ENCODE measurements at regions not wholly inside any gene's neighbourhood (a gene's known extent, or its start where the extent isn't known, plus 50 kb on each side); places are given as distances from the start of the nearest gene placed in this dataset.
A peak's percentile ranks its signal among the peaks of the same experiment; 100 is the strongest.

DNA sequence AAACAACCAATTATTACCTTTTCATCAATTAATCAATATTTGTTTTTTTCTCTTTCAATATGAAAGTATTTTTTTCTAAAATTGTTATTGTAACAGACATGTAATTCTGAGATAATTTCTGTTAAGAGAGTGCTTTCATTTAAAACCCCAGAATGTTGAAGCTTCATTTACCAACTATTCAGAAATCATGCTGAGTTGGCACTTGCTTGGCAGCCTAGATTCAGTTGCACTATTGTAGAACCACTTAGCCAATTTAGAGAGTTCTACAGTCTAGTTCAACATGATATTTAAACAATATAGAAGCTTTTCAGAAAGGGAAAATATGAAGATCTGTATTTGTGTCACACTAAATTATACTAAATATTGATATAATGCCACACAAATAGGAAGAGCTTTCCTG is 56.1 kb upstream of the NKAIN2 start:
- ATAC-seq (replicated peaks in 6 of 8) = no peak
- Histone ChIP-seq H3K4me1 (replicated peaks in 1 of 2) (no peaks in the 10 kb centered on the region), H3K27ac (no peak overlapping the region), H3K4me3 (no peak overlapping the region)
- in situ Hi-C loops (cut with MboI; ENCODE audit: low pct_unique_long_range_greater_than_20kb in 2 of 9, low sequenced_read_pairs in 9 of 9, unreplicated experiment in 9 of 9) = no loop called here

DNA sequence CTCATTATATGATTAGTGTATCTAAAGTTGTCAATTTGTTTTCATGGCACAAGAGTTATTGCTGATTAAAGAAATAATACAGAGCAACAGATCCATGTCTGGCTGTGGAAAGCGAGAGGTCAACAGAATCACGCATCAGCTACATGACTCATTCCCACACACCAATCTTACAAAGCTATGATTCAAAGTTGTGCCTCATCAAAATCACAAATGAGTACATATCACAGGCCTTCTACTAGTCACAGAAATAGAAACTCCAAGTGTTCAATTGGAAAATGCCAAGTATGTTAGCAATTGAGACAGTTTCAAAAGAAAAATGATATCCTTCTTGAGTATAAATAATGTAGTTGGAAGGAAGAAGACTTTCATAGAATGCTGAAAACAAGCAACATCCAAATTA is 57.8 kb upstream of the NKAIN2 start:
- in situ Hi-C loops (cut with MboI; ENCODE audit: low pct_unique_long_range_greater_than_20kb in 2 of 9, low sequenced_read_pairs in 9 of 9, unreplicated experiment in 9 of 9) = no loop called here
- H3K4me1 ChIP-seq (replicated peaks in 1 of 2) = no peaks in the 10 kb centered on the region
- no peak overlapping the region for H3K27ac ChIP-seq
- WGBS, 10 experiments = 38 to 100% (median 65%) methylated on average over 1 to 2 of the region's 2 CpGs; no CpG with 5 or more reads in 2 of the 10 experiments
- peak in 7 of 8 experiments; percentile 60 to 95 (median 84) for ATAC-seq (replicated peaks in 6 of 8)
- no peak overlapping the region for H3K4me3 ChIP-seq

DNA sequence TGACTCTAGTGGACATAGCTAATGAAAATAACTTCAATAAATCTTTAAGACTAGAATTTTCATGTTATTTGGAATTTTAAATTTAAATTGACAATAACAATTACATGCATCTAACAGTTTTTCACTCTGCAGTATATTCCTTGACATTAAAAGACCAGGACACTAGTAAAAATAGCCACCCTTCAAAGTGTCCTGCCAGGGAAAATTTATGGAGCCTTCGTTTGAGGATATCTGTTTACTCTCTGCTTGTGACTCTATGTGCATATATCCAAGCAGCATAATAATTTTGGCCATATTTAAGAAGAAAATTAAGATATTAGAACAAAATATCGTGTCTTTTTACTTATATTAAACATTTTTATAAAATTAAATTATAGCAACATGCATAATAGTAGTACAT is 58.8 kb upstream of the NKAIN2 start:
- 0 to 100% (median 48%) methylated on average over 1 to 2 of the region's 2 CpGs; no CpG with 5 or more reads in 1 of the 10 experiments for WGBS, 10 experiments

DNA sequence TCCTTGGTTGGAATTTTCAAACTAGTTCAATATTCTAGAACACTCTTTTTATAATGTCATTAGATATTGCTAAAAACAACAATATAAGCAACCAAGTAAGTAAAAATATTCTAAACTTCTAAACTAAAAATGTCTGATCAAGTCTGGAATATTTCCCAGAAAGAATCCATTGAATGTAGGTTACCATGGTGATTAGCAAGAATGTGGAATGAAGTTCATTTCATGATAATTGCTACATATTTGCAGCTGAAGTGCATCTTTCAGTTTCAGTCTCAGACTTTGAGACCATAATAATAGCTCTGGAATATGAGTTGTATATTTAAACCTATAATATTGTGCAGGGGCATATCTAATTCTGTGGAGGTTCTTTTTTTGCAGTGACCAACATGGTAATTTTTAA is 61.0 kb upstream of the NKAIN2 start:
- Histone ChIP-seq H3K27ac (no peak overlapping the region), H3K4me1 (replicated peaks in 1 of 2) (no peaks in the 10 kb centered on the region), H3K4me3 (no peak overlapping the region)
- in situ Hi-C loops (cut with MboI; ENCODE audit: low pct_unique_long_range_greater_than_20kb in 2 of 9, low sequenced_read_pairs in 9 of 9, unreplicated experiment in 9 of 9) = no loop called here
- no peak for ATAC-seq (replicated peaks in 6 of 8)

More for the DNA sequence above, 58.8 kb upstream of the NKAIN2 start:
- in situ Hi-C loops (cut with MboI; ENCODE audit: low pct_unique_long_range_greater_than_20kb in 2 of 9, low sequenced_read_pairs in 9 of 9, unreplicated experiment in 9 of 9) = no loop called here
- Histone ChIP-seq H3K4me1 (replicated peaks in 1 of 2) (no peaks in the 10 kb centered on the region), H3K4me3 (no peak overlapping the region), H3K27ac (no peak overlapping the region)
- ATAC-seq (replicated peaks in 6 of 8) = peak in 1 of 8 experiments; percentile 32

DNA sequence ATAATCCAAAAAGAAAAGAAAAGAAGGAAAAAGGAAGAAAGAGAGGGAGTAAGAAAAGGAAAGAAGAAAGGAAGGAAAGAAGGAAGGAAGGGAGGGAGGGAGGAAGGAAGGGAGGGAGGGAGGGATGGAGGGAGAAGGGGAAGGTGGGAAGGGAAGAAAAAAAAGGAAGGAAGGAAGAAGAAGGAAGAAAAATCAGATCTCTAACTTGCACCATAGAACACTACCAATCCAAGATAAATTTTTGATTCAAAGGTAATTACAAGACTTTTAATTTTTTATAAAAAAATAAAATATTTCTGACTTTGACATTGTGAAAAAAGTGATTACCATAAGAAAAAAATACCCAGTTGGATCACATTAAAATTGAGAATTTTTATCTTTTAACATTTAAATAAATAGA is 70.5 kb upstream of the NKAIN2 start:
- in situ Hi-C loops (cut with MboI; ENCODE audit: low pct_unique_long_range_greater_than_20kb in 2 of 9, low sequenced_read_pairs in 9 of 9, unreplicated experiment in 9 of 9) = no loop called here
- Histone ChIP-seq H3K4me1 (replicated peaks in 1 of 2) (no peaks in the 10 kb centered on the region), H3K27ac (no peak overlapping the region), H3K4me3 (no peak overlapping the region)
- no peak for ATAC-seq (replicated peaks in 6 of 8)

DNA sequence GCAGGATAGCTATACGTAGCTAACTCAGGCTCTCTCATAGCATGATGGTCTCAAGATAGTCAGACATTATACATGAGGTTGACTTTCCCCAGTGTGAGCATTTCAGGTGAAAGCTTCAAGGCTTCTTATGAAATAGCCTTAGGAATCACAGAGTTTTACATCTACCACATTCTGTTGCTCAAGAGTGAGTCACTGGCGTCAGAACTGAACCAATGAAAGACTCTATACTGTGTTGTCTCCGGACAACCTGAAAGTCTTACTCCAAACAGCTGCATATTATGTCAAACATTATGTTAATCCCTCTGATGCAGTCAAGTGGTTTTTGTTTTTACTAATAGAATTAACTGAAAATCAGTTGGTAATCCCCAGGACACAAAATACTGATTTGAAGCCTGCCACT is 79.8 kb upstream of the TRDN start:
- peak in 2 of 8 experiments; percentile 27 to 32 for ATAC-seq (replicated peaks in 6 of 8)
- Histone ChIP-seq H3K4me1 (replicated peaks in 1 of 2) (no peaks in the 10 kb centered on the region), H3K27ac (no peak overlapping the region), H3K4me3 (no peak overlapping the region)
- in situ Hi-C loops (cut with MboI; ENCODE audit: low pct_unique_long_range_greater_than_20kb in 2 of 9, low sequenced_read_pairs in 9 of 9, unreplicated experiment in 9 of 9) = loop anchor here in 4 of 9 experiments (10.0 to 25.0 kb wide), 2 partner anchors 302 to 304 kb away; no protein-coding TSS in a partner anchor
- 0 to 98% (median 96%) methylated on average over 1 to 3 of the region's 3 CpGs; no CpG with 5 or more reads in 4 of the 10 experiments for WGBS, 10 experiments

DNA sequence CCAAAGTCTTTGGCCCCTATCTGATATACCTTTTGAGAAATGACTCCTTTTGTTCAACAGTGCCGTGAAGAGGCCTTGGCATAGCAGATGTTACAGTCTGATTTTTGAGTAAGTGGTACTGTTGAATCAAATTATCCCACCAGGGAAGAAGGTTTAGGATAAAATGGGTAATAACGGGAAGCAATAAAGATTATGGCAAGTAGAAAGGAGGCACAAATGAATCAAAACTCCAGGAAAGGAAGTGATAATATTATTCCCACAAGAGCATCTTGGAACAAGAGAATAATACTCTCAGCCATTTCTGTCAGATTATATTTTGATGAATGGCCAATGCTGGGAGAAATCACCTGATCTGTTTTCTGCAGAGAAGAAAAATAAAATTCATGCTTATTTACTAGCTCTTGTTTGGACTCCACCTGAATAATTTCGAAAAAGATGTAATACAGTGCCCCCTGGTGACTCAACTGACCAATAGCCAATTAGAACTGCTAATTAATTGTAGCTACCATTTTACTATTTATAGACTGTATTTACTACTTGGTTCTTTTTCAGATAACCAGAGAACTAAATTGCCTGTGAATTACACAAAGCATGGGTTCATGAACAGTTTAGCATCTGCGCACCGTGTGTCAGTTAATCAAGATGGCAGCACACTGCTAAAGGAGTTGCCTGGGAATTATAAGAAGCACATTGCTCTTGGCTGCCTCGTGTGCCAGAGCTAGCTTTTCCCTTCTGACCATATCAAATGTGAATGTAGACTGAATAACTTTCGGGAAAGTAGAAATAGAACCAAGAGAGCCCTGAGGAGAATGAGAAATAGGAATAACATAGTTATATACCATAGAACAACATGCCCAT is 78.5 kb upstream of the TRDN start:
- H3K4me3 ChIP-seq = no peak overlapping the region
- H3K27ac ChIP-seq = no peak overlapping the region
- no peaks in the 10 kb centered on the region for H3K4me1 ChIP-seq (replicated peaks in 1 of 2)
- 23 to 82% (median 56%) methylated on average over 2 to 7 of the region's 7 CpGs for WGBS, 10 experiments
- peak in 6 of 8 experiments; percentile 19 to 50 (median 34) for ATAC-seq (replicated peaks in 6 of 8)
- in situ Hi-C loops (cut with MboI; ENCODE audit: low pct_unique_long_range_greater_than_20kb in 2 of 9, low sequenced_read_pairs in 9 of 9, unreplicated experiment in 9 of 9) = loop anchor here in 4 of 9 experiments (10.0 to 25.0 kb wide), 2 partner anchors 300 to 303 kb away; no protein-coding TSS in a partner anchor

DNA sequence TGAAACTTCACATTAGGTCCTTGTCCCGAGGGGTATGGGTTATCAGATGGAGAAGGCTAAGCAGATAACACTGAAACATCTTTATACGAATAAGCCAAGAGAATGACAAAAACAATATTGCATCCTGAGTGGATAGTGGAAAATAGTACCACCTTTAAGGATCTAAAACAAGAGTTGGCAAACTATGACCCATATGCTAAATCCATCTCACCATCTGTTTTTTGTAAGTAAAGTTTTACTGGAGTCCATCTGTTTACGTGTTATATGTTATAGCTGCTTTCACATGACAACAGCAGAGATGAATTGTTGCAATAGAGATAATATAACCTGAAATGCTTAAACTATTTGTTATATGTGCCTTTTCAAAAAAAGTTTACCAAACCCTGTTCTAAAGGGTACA is 76.1 kb upstream of the TRDN start:
- WGBS, 10 experiments = 7 to 100% (median 88%) methylated on average over 1 to 3 of the region's 3 CpGs
- Histone ChIP-seq H3K27ac (no peak overlapping the region), H3K4me3 (no peak overlapping the region), H3K4me1 (replicated peaks in 1 of 2) (no peaks in the 10 kb centered on the region)
- no peak for ATAC-seq (replicated peaks in 6 of 8)
- in situ Hi-C loops (cut with MboI; ENCODE audit: low pct_unique_long_range_greater_than_20kb in 2 of 9, low sequenced_read_pairs in 9 of 9, unreplicated experiment in 9 of 9) = loop anchor here in 4 of 9 experiments (10.0 to 25.0 kb wide), 2 partner anchors 298 to 301 kb away; no protein-coding TSS in a partner anchor

DNA sequence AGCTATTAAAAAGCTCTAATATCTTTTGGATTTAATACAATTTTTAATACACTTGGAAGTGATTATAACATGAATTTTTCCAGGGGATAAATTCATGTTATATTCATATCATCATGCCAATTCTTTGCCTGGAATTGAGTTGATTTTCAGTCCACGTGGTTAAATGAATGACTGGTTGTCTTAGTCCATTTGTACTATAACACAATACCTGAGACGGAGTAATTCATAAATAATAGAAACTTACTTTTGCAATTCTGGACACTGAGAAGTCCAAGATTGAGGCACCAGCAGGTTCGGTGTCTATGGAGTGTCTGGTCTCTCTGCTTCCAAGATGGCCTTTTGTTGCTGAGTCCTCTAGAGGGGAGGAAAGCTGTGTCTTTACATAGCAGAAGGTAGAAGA is 66.2 kb upstream of the TRDN start:
- Histone ChIP-seq H3K27ac (no peak overlapping the region), H3K4me3 (no peak overlapping the region), H3K4me1 (replicated peaks in 1 of 2) (no peaks in the 10 kb centered on the region)
- ATAC-seq (replicated peaks in 6 of 8) = no peak
- 20 to 100% (median 93%) methylated on average over 1 to 3 of the region's 3 CpGs for WGBS, 10 experiments
- in situ Hi-C loops (cut with MboI; ENCODE audit: low pct_unique_long_range_greater_than_20kb in 2 of 9, low sequenced_read_pairs in 9 of 9, unreplicated experiment in 9 of 9) = loop anchor here in 3 of 9 experiments (25.0 kb wide), 1 partner anchor 291 kb away; no protein-coding TSS in a partner anchor

DNA sequence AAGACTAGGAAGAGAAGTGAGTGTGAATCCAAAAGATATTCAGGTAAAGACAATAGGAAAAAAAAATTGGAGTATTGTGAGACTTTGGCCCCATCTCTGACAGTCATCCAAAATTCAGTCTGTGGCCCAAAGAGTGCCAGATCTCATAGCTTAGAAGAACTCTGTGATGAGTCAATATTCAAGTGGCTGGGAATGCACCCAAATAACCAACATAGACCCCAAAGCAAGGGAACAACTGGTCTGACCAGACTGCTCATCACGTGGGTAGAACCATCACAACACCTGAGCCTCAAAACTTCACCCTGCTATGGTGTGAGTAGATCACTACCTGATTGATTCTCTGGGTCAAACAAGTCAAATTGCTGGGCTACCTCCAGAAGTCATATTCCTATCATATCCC is 51.1 kb upstream of the TRDN start:
- H3K4me3 ChIP-seq = no peak overlapping the region
- 0 to 100% (median 50%) methylated on average over 1 of the region's 1 CpG; no CpG with 5 or more reads in 6 of the 10 experiments for WGBS, 10 experiments
- in situ Hi-C loops (cut with MboI; ENCODE audit: low pct_unique_long_range_greater_than_20kb in 2 of 9, low sequenced_read_pairs in 9 of 9, unreplicated experiment in 9 of 9) = no loop called here
- no peaks in the 10 kb centered on the region for H3K4me1 ChIP-seq (replicated peaks in 1 of 2)
- ATAC-seq (replicated peaks in 6 of 8) = no peak
- no peak overlapping the region for H3K27ac ChIP-seq
